ENCODE measurements at regions not wholly inside any gene's neighbourhood (a gene's known extent, or its start where the extent isn't known, plus 50 kb on each side); places are given as distances from the start of the nearest gene placed in this dataset.

GRCh38 chr18:67179726-67180125, 336.8 kb downstream of the DSEL start:
- no peak for TF ChIP-seq NR2F2 (IDR thresholded peaks at IDR 0.05)
- TF ChIP-seq, protein P1, sequence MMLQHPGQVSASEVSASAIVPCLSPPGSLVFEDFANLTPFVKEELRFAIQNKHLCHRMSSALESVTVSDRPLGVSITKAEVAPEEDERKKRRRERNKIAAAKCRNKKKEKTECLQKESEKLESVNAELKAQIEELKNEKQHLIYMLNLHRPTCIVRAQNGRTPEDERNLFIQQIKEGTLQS (IDR thresholded peaks at IDR 0.05) = no peak
- TF ChIP-seq, protein P2, sequence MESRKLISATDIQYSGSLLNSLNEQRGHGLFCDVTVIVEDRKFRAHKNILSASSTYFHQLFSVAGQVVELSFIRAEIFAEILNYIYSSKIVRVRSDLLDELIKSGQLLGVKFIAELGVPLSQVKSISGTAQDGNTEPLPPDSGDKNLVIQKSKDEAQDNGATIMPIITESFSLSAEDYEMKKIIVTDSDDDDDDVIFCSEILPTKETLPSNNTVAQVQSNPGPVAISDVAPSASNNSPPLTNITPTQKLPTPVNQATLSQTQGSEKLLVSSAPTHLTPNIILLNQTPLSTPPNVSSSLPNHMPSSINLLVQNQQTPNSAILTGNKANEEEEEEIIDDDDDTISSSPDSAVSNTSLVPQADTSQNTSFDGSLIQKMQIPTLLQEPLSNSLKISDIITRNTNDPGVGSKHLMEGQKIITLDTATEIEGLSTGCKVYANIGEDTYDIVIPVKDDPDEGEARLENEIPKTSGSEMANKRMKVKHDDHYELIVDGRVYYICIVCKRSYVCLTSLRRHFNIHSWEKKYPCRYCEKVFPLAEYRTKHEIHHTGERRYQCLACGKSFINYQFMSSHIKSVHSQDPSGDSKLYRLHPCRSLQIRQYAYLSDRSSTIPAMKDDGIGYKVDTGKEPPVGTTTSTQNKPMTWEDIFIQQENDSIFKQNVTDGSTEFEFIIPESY (IDR thresholded peaks at IDR 0.05) = no peak
- TF ChIP-seq HNF4G (IDR thresholded peaks at IDR 0.05) = no peak
- no peak for TF ChIP-seq SP1 (IDR thresholded peaks at IDR 0.05)
- no peak for TF ChIP-seq YY1 (IDR thresholded peaks at IDR 0.05)
- TF ChIP-seq RAD21 (IDR thresholded peaks at IDR 0.05) = no peak
- no peak for TF ChIP-seq JUND (IDR thresholded peaks at IDR 0.05)
- TF ChIP-seq, protein P3, sequence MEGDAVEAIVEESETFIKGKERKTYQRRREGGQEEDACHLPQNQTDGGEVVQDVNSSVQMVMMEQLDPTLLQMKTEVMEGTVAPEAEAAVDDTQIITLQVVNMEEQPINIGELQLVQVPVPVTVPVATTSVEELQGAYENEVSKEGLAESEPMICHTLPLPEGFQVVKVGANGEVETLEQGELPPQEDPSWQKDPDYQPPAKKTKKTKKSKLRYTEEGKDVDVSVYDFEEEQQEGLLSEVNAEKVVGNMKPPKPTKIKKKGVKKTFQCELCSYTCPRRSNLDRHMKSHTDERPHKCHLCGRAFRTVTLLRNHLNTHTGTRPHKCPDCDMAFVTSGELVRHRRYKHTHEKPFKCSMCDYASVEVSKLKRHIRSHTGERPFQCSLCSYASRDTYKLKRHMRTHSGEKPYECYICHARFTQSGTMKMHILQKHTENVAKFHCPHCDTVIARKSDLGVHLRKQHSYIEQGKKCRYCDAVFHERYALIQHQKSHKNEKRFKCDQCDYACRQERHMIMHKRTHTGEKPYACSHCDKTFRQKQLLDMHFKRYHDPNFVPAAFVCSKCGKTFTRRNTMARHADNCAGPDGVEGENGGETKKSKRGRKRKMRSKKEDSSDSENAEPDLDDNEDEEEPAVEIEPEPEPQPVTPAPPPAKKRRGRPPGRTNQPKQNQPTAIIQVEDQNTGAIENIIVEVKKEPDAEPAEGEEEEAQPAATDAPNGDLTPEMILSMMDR (IDR thresholded peaks at IDR 0.05; ENCODE audit: low read depth, low read length, missing input control) = no peak
- TF ChIP-seq HNF4A (conservative IDR thresholded peaks at IDR 0.05) = no peak
- TF ChIP-seq, protein P4, sequence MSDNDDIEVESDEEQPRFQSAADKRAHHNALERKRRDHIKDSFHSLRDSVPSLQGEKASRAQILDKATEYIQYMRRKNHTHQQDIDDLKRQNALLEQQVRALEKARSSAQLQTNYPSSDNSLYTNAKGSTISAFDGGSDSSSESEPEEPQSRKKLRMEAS (IDR thresholded peaks at IDR 0.05) = no peak
- TF ChIP-seq FOXA1 (IDR thresholded peaks at IDR 0.05) = no peak
- TF ChIP-seq, protein P5, sequence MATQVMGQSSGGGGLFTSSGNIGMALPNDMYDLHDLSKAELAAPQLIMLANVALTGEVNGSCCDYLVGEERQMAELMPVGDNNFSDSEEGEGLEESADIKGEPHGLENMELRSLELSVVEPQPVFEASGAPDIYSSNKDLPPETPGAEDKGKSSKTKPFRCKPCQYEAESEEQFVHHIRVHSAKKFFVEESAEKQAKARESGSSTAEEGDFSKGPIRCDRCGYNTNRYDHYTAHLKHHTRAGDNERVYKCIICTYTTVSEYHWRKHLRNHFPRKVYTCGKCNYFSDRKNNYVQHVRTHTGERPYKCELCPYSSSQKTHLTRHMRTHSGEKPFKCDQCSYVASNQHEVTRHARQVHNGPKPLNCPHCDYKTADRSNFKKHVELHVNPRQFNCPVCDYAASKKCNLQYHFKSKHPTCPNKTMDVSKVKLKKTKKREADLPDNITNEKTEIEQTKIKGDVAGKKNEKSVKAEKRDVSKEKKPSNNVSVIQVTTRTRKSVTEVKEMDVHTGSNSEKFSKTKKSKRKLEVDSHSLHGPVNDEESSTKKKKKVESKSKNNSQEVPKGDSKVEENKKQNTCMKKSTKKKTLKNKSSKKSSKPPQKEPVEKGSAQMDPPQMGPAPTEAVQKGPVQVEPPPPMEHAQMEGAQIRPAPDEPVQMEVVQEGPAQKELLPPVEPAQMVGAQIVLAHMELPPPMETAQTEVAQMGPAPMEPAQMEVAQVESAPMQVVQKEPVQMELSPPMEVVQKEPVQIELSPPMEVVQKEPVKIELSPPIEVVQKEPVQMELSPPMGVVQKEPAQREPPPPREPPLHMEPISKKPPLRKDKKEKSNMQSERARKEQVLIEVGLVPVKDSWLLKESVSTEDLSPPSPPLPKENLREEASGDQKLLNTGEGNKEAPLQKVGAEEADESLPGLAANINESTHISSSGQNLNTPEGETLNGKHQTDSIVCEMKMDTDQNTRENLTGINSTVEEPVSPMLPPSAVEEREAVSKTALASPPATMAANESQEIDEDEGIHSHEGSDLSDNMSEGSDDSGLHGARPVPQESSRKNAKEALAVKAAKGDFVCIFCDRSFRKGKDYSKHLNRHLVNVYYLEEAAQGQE (IDR thresholded peaks at IDR 0.05) = no peak
- no peak for TF ChIP-seq EGR1 (IDR thresholded peaks at IDR 0.05; ENCODE audit: low read depth in 2 of 2)
- TF ChIP-seq FOXA2 (IDR thresholded peaks at IDR 0.05) = no peak
- TF ChIP-seq GABPA (IDR thresholded peaks at IDR 0.05 in 1 of 2, conservative IDR thresholded peaks at IDR 0.05 in 1 of 2) = no peak
- TF ChIP-seq RXRA (IDR thresholded peaks at IDR 0.05) = no peak
- 78% methylated on average over 3 of the region's 3 CpGs for WGBS

GRCh38 chr18:67159662-67160061, 356.9 kb downstream of the DSEL start:
- 89% methylated on average over 2 of the region's 2 CpGs for WGBS
- no peak for DNase-seq (ENCODE audit: low spot score)
- TF ChIP-seq RXRA (IDR thresholded peaks at IDR 0.05) = no peak
- TF ChIP-seq HNF4G (IDR thresholded peaks at IDR 0.05) = no peak
- TF ChIP-seq, protein P1 (IDR thresholded peaks at IDR 0.05) = no peak
- TF ChIP-seq, protein P2 (IDR thresholded peaks at IDR 0.05) = no peak
- no peak for TF ChIP-seq GABPA (IDR thresholded peaks at IDR 0.05 in 1 of 2, conservative IDR thresholded peaks at IDR 0.05 in 1 of 2)
- TF ChIP-seq SP1 (IDR thresholded peaks at IDR 0.05) = no peak
- TF ChIP-seq, protein P4 (IDR thresholded peaks at IDR 0.05) = no peak
- TF ChIP-seq EGR1 (IDR thresholded peaks at IDR 0.05; ENCODE audit: low read depth in 2 of 2) = no peak
- TF ChIP-seq HNF4A (conservative IDR thresholded peaks at IDR 0.05) = no peak
- TF ChIP-seq FOXA2 (IDR thresholded peaks at IDR 0.05) = no peak
- TF ChIP-seq, protein P3 (IDR thresholded peaks at IDR 0.05; ENCODE audit: low read depth, low read length, missing input control) = no peak
- no peak for TF ChIP-seq YY1 (IDR thresholded peaks at IDR 0.05)
- TF ChIP-seq NR2F2 (IDR thresholded peaks at IDR 0.05) = no peak

More at GRCh38 chr18:67179726-67180125, 336.8 kb downstream of the DSEL start:
- DNase-seq (ENCODE audit: low spot score) = no peak
- no peaks in the 10 kb centered on the region for H3K36me3 ChIP-seq (ENCODE audit: control insufficient read depth in 4 of 4, insufficient read depth in 3 of 4, low read depth in 1 of 4, low read length in 3 of 4)
- no peak overlapping the region for H3K9ac ChIP-seq (ENCODE audit: low read depth in 1 of 2, low read length in 2 of 2)
- H3K27ac ChIP-seq (ENCODE audit: low read depth in 1 of 2, low read length in 2 of 2) = no peak overlapping the region
- no peak overlapping the region for H3K4me3 ChIP-seq (ENCODE audit: low read depth in 1 of 3, low read length in 3 of 3)
- no peaks in the 10 kb centered on the region for H3K27me3 ChIP-seq (ENCODE audit: control insufficient read depth in 4 of 4, insufficient read depth in 4 of 4, low read length in 3 of 4)
- no peaks in the 10 kb centered on the region for H3K9me3 ChIP-seq (ENCODE audit: control insufficient read depth in 4 of 4, low read length in 3 of 4)
- no peaks in the 10 kb centered on the region for H3K4me1 ChIP-seq (ENCODE audit: control insufficient read depth in 4 of 4, insufficient read depth in 4 of 4, low read length in 3 of 4)

More at GRCh38 chr18:67159662-67160061, 356.9 kb downstream of the DSEL start:
- no peak overlapping the region for H3K9ac ChIP-seq (ENCODE audit: low read depth in 1 of 2, low read length in 2 of 2)
- no peaks in the 10 kb centered on the region for H3K27me3 ChIP-seq (ENCODE audit: control insufficient read depth in 4 of 4, insufficient read depth in 4 of 4, low read length in 3 of 4)
- H3K36me3 ChIP-seq (ENCODE audit: control insufficient read depth in 4 of 4, insufficient read depth in 3 of 4, low read depth in 1 of 4, low read length in 3 of 4) = no peaks in the 10 kb centered on the region
- H3K4me3 ChIP-seq (ENCODE audit: low read depth in 1 of 3, low read length in 3 of 3) = no peak overlapping the region
- no peak overlapping the region for H3K27ac ChIP-seq (ENCODE audit: low read depth in 1 of 2, low read length in 2 of 2)
- H3K4me1 ChIP-seq (ENCODE audit: control insufficient read depth in 4 of 4, insufficient read depth in 4 of 4, low read length in 3 of 4) = no peaks in the 10 kb centered on the region
- no peaks in the 10 kb centered on the region for H3K9me3 ChIP-seq (ENCODE audit: control insufficient read depth in 4 of 4, low read length in 3 of 4)

All from liver (tissue), 8 donors.